PC-3 (cell line): ENCODE measurements at regions not wholly inside any gene's neighbourhood (a gene's known extent, or its start where the extent isn't known, plus 50 kb on each side); places are given as distances from the start of the nearest gene placed in this dataset.

Experiments used
- CTCF ChIP-seq: fragments of 300-600 bp; sonication (generic); conservative IDR thresholded peaks from 2 replicates; pipeline ENCODE4 v1.5.1; 2017; ENCODE audit warnings: antibody characterized with exemption, low read depth, mild to moderate bottlenecking, low read length
- EZH2 ChIP-seq: fragments of 300-600 bp; sonication (generic); IDR thresholded peaks from one replicate; pipeline ENCODE4 v1.6.1; 2017; ENCODE audit warnings: antibody characterized with exemption, mild to moderate bottlenecking, low read length; ENCODE audit not compliant: unreplicated experiment

GRCh38 chr16:54447576-54448440 is 161.2 kb upstream of the IRX3 start:
- TF ChIP-seq CTCF (no peak), EZH2 (no peak)
